Activated B cell treated with CpG ODN at 0.5 μM for 24 hours (primary cell): ENCODE measurements at regions not wholly inside any gene's neighbourhood (a gene's known extent, or its start where the extent isn't known, plus 50 kb on each side); places are given as distances from the start of the nearest gene placed in this dataset.
"Not testable (repeated sequence)": the region's sequence is repeated elsewhere in the genome, so short reads cannot be mapped to it uniquely, and the experiment has no call there.

Experiments used
- ATAC-seq: fragments of 200-7000 bp; cut with Tn5 transposase; one replicate; pipeline ENCODE4 v1.10.0; 2021; ENCODE audit warnings: low read depth, mild to moderate bottlenecking, moderate library complexity
- CTCF ChIA-PET: fragments of 350-600 bp; sonication (Branson Sonifier 250); formaldehyde crosslinking; loops from one replicate; lab custom pipeline; 2021; ENCODE audit warnings: antibody characterized with exemption; lab: Charles Lee
- POLR2A ChIA-PET: fragments of 350-600 bp; sonication (Branson Sonifier 250); formaldehyde crosslinking; loops from one replicate; lab custom pipeline; 2021; ENCODE audit warnings: antibody characterized with exemption; lab: Charles Lee
- DNase-seq: peaks from one replicate; pipeline ENCODE4 v3.0.0; 2022
- H3K27ac Mint-ChIP-seq: one replicate; pipeline ENCODE4 v1.8.0; 2020; ENCODE audit warnings: mixed read lengths
- H3K27me3 Mint-ChIP-seq: one replicate; pipeline ENCODE4 v1.8.0; 2021; ENCODE audit warnings: mixed read lengths
- H3K36me3 Mint-ChIP-seq: one replicate; pipeline ENCODE4 v1.8.0; 2021; ENCODE audit warnings: low read depth, mixed read lengths
- H3K4me1 Mint-ChIP-seq: one replicate; pipeline ENCODE4 v1.8.0; 2021; ENCODE audit warnings: mixed read lengths
- H3K4me3 Mint-ChIP-seq: one replicate; pipeline ENCODE4 v1.8.0; 2020; ENCODE audit warnings: mild to moderate bottlenecking, mixed read lengths
- H3K9me3 Mint-ChIP-seq: one replicate; pipeline ENCODE4 v1.8.0; 2020; ENCODE audit warnings: mixed read lengths
- intact Hi-C: fragments of 100-400 bp; cut with micrococcal nuclease; formaldehyde crosslinking; loops from one replicate; pipeline ENCODE4 v1.15.1; 2024
- TF ChIP-seq, protein P1 (sequence below): fragments of 200-600 bp; IDR thresholded peaks from one replicate; pipeline ENCODE4 v1.8.0; 2022; ENCODE audit warnings: antibody characterized with exemption, mild to moderate bottlenecking

DNA sequence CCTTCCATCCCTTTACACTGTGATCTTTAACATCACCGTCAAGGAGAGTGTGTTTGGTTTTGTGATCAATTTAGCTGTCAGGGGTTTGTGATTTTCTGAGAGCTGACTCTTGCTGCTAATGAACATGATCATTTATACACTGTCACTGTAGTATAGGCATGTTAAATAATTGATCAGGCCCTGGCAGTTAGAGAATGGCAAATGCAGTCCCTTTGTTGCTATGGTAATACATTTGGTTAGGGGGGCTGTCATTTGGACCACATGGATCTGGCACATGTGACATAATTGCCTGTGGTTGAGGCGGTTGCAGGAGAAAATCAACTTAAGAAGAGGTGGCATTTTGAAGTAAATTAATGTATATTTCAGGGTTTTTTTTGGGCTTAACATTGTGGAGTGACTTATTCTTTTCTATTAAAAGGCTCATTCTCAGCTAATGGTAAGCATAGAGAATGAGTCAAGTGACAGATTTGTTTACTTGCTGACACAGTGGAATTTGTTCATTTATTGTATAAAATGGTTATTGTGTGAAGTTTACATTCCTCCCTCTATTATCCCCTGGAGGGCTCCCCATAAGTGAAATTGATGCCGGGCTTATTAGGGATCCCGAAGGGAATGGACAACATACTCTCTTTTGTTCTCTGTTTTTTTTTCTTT is 114.0 kb downstream of the FHIP1A start:
- ATAC-seq (no peak), DNase-seq (no peak)
- no peaks in the 10 kb centered on the region for H3K9me3 Mint-ChIP-seq
- no peaks in the 10 kb centered on the region for H3K36me3 Mint-ChIP-seq
- CTCF ChIA-PET = no interaction called here
- H3K27me3 Mint-ChIP-seq = peaks cover 3% of the 10 kb centered on the region
- H3K27ac Mint-ChIP-seq = no peak overlapping the region
- no peak overlapping the region for H3K4me3 Mint-ChIP-seq
- POLR2A ChIA-PET = no interaction called here
- TF ChIP-seq, protein P1, sequence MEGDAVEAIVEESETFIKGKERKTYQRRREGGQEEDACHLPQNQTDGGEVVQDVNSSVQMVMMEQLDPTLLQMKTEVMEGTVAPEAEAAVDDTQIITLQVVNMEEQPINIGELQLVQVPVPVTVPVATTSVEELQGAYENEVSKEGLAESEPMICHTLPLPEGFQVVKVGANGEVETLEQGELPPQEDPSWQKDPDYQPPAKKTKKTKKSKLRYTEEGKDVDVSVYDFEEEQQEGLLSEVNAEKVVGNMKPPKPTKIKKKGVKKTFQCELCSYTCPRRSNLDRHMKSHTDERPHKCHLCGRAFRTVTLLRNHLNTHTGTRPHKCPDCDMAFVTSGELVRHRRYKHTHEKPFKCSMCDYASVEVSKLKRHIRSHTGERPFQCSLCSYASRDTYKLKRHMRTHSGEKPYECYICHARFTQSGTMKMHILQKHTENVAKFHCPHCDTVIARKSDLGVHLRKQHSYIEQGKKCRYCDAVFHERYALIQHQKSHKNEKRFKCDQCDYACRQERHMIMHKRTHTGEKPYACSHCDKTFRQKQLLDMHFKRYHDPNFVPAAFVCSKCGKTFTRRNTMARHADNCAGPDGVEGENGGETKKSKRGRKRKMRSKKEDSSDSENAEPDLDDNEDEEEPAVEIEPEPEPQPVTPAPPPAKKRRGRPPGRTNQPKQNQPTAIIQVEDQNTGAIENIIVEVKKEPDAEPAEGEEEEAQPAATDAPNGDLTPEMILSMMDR = no peak
- H3K4me1 Mint-ChIP-seq = no peaks in the 10 kb centered on the region
- intact Hi-C loops = no loop called here

DNA sequence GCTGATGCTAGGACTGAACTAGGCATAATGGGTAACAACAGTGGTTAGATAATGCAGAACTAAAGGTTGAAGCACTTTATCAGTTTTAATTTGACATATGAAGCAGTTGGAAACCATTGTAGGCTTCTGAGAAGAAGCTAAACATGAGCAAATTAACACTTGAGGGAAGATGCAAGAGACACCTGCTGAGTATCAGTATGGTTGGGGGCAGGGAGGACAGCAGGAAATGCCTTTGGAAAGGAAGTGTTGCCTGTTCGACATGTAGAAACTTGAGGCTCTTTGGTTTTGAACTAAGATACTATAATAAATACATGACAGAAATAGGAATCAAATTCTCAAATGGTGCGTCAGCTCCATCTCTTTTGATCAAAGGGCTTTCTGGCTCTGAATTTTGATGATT is 115.6 kb downstream of the FHIP1A start:
- H3K27me3 Mint-ChIP-seq = peaks cover 3% of the 10 kb centered on the region
- CTCF ChIA-PET = no interaction called here
- intact Hi-C loops = no loop called here
- H3K4me3 Mint-ChIP-seq = no peak overlapping the region
- H3K4me1 Mint-ChIP-seq = no peaks in the 10 kb centered on the region
- H3K36me3 Mint-ChIP-seq = no peaks in the 10 kb centered on the region
- no peak for DNase-seq
- POLR2A ChIA-PET = no interaction called here
- no peaks in the 10 kb centered on the region for H3K9me3 Mint-ChIP-seq
- ATAC-seq = no peak
- TF ChIP-seq, protein P1 = no peak
- H3K27ac Mint-ChIP-seq = no peak overlapping the region

DNA sequence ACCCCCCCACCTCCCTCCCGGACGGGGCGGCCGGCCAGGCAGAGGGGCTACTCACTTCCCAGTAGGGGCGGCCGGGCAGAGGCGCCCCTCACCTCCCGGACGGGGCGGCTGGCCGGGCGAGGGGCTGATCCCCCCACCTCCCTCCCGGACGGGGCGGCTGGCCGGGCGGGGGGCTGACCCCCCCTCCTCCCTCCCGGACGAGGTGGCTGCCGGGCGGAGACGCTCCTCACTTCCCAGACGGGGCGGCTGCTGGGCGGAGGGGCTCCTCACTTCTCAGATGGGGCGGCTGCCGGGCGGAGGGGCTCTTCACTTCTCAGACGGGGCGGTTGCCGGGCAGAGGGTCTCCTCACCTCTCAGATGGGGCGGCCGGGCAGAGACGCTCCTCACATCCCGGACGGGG is 117.5 kb downstream of the FHIP1A start:
- ATAC-seq, H3K9me3 Mint-ChIP-seq, H3K36me3 Mint-ChIP-seq, POLR2A ChIA-PET, intact Hi-C loops, H3K27me3 Mint-ChIP-seq, H3K4me3 Mint-ChIP-seq, H3K4me1 Mint-ChIP-seq, H3K27ac Mint-ChIP-seq, CTCF ChIA-PET, DNase-seq: not testable (repeated sequence)

DNA sequence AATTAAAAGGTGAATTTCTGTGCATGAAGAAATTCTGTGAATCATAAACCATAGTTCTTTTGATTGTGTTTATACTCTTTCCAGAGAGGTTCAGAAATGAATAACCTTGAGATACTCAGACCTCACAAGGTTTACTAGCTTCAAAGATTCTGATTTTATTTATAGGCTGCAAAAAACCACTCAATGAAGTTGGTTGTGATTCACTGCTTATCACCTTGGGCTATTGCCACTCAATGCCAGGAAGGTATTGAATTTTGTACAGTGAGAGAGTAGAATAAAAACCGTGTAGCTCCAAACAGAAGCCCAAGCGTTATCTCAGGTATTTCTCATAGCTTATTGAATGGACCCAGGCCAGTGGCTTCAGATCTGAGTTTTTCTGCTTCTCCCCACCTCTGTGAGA is 118.7 kb downstream of the FHIP1A start:
- no peak for ATAC-seq
- ChIA-PET CTCF (no interaction called here), POLR2A (no interaction called here)
- no peak overlapping the region for H3K4me3 Mint-ChIP-seq
- no peaks in the 10 kb centered on the region for H3K4me1 Mint-ChIP-seq
- no peak overlapping the region for H3K27ac Mint-ChIP-seq
- intact Hi-C loops = no loop called here
- H3K27me3 Mint-ChIP-seq = peaks cover 3% of the 10 kb centered on the region
- no peaks in the 10 kb centered on the region for H3K36me3 Mint-ChIP-seq
- TF ChIP-seq, protein P1 = no peak
- DNase-seq = no peak
- H3K9me3 Mint-ChIP-seq = no peaks in the 10 kb centered on the region

DNA sequence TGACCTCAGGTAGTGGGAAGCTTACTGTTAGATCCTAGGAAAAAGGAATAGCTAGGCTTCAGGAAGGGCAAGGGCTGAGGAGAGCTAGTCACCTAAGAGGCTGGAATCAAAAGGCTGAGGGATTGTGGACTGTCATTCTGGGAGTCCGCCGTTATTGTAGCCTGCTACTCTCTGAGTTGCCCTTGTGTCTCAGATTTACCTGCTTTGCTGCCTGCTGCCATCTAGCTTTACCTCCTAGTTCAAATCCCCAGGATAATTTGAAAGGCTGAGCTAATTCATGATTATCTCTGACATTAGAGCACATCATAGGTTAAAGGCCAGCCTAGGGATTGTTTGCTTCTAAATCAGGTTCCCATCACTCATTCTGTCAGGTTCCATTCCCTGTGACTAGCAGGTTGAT is 120.2 kb downstream of the FHIP1A start:
- CTCF ChIA-PET = no interaction called here
- H3K4me3 Mint-ChIP-seq = no peak overlapping the region

More for the DNA sequence above, 120.2 kb downstream of the FHIP1A start:
- intact Hi-C loops = no loop called here
- POLR2A ChIA-PET = no interaction called here
- Mint-ChIP-seq H3K27ac (no peak overlapping the region), H3K27me3 (peaks cover 2% of the 10 kb centered on the region), H3K9me3 (no peaks in the 10 kb centered on the region), H3K4me1 (no peaks in the 10 kb centered on the region), H3K36me3 (no peaks in the 10 kb centered on the region)
- ATAC-seq (no peak), DNase-seq (no peak)
- TF ChIP-seq, protein P1 = no peak
